K562 (cell line): ENCODE measurements at regions not wholly inside any gene's neighbourhood (a gene's known extent, or its start where the extent isn't known, plus 50 kb on each side); places are given as distances from the start of the nearest gene placed in this dataset.

ENCODE experiments used
- ATAC-seq: fragments of 200-7000 bp; cut with Tn5 transposase; 3 replicates; pipeline ENCODE4 v1.9.1; 2020; ENCODE audit warnings: moderate library complexity
- BruUV-seq: library from RNA; stranded (reverse); fragments of 400-500 nt; replicated peaks from 2 replicates; lab custom pipeline; 2021; lab: Mats Ljungman, UMichigan
- CTCF ChIA-PET: fragments of 300-600 bp; formaldehyde crosslinking; extraction: SDS; loops from one replicate; lab custom pipeline; 2021; ENCODE audit warnings: low intra/inter-chr PET ratio; lab: Yijun Ruan, JAX
- POLR2A ChIA-PET: fragments of 300-600, 350-650 bp; sonication (Branson Sonifier 250); formaldehyde crosslinking; extraction: SDS; loops from one replicate; lab custom pipeline; 2021; ENCODE audit warnings: antibody characterized with exemption, inconsistent platforms; lab: Yijun Ruan, JAX
- DNase-seq, 4 experiments: peaks; one replicate each; pipeline versions ENCODE4 v3.0.0 to v3.0.0-alpha.2; 2011 to 2018; ENCODE audit warnings: low spot score in 3 of 4, mixed read lengths in 3 of 4; ENCODE audit errors: extremely low read depth in 1 of 4
- FAIRE-seq: peaks from 2 replicates; lab custom pipeline; 2011; peaks lifted over from hg19 to GRCh38; lab: Jason Lieb, UNC
- H2AFZ ChIP-seq: 2 replicates; pipeline ENCODE4 v1.6.0; 2011; ENCODE audit warnings: low read depth, low read length, control low read depth, inconsistent platforms
- H3K27ac ChIP-seq: fragments of 200-600 bp; 3 replicates; pipeline ENCODE4 v1.8.0; 2011; ENCODE audit warnings: low read depth, mild to moderate bottlenecking, control low read depth, inconsistent platforms, low read length, moderate library complexity, mixed read lengths; ENCODE audit errors: extremely low read depth
- H3K27me3 ChIP-seq, 2 experiments: fragments of 300-600 bp in 1 of 2; 2 replicates in 1 of 2; 3 replicates in 1 of 2; pipeline versions ENCODE4 v1.6.0 to v1.8.0; 2011; ENCODE audit warnings: inconsistent platforms in 2 of 2, low read length in 2 of 2, mild to moderate bottlenecking in 1 of 2, mixed read lengths in 1 of 2, moderate library complexity in 1 of 2; ENCODE audit not compliant: control insufficient read depth in 2 of 2, insufficient read depth in 2 of 2
- H3K36me3 ChIP-seq: fragments of 300-600 bp; 3 replicates; pipeline ENCODE4 v1.8.0; 2011; ENCODE audit warnings: mild to moderate bottlenecking, low read length, inconsistent platforms; ENCODE audit not compliant: control insufficient read depth, insufficient read depth
- H3K4me1 ChIP-seq, 2 experiments: fragments of 200-600 bp in 1 of 2; replicated peaks in 1 of 2; 2 replicates in 1 of 2; 3 replicates in 1 of 2; pipeline versions ENCODE4 v1.5.1 to v1.8.0; 2011; ENCODE audit warnings: inconsistent platforms in 2 of 2, low read length in 2 of 2, mild to moderate bottlenecking in 1 of 2, mixed read lengths in 1 of 2, moderate library complexity in 1 of 2; ENCODE audit not compliant: control insufficient read depth in 2 of 2, insufficient read depth in 2 of 2
- H3K4me2 ChIP-seq: 2 replicates; pipeline ENCODE4 v1.6.1; 2011; ENCODE audit warnings: low read length, control low read depth, inconsistent platforms, mixed read lengths; ENCODE audit not compliant: insufficient read depth
- H3K4me3 ChIP-seq: fragments of 200-600 bp; sonication (generic), shearing (Covaris generic); 2 replicates; pipeline ENCODE4 v1.5.1; 2016; ENCODE audit warnings: control low read depth, inconsistent platforms
- H3K79me2 ChIP-seq: fragments of 200-600 bp; 3 replicates; pipeline ENCODE4 v1.8.0; 2011; ENCODE audit warnings: low read length, inconsistent platforms; ENCODE audit not compliant: control insufficient read depth, insufficient read depth
- H3K9ac ChIP-seq, 2 experiments: 2 replicates each; pipeline versions ENCODE4 v1.6.0 to v1.6.1; 2011; ENCODE audit warnings: low read depth in 2 of 2, low read length in 2 of 2, control low read depth in 1 of 2, inconsistent platforms in 1 of 2, mild to moderate bottlenecking in 1 of 2, mixed read lengths in 1 of 2; ENCODE audit not compliant: insufficient read depth in 1 of 2
- H3K9me1 ChIP-seq: one replicate; pipeline ENCODE4 v1.6.0; 2011; ENCODE audit warnings: inconsistent platforms, mild to moderate bottlenecking, low read length, moderate library complexity; ENCODE audit not compliant: control insufficient read depth, insufficient read depth
- H3K9me3 ChIP-seq: replicated peaks from 2 replicates; pipeline ENCODE4 v1.5.1; 2011; ENCODE audit warnings: low read depth, low read length, inconsistent platforms; ENCODE audit not compliant: control insufficient read depth, insufficient read depth
- H4K20me1 ChIP-seq: replicated peaks from 2 replicates; pipeline ENCODE4 v1.6.1; 2011; ENCODE audit warnings: low read length, inconsistent platforms, mixed read lengths; ENCODE audit not compliant: control insufficient read depth, insufficient read depth
- CBX8 ChIP-seq: fragments of 200-600 bp; sonication (generic); IDR thresholded peaks from 2 replicates; pipeline ENCODE4 v1.6.1; 2012; ENCODE audit warnings: borderline replicate concordance, mixed run types, low read depth, mild to moderate bottlenecking, moderate library complexity, mixed read lengths, low read length, control low read depth, inconsistent platforms; ENCODE audit not compliant: poor library complexity, severe bottlenecking; ENCODE audit errors: extremely low read depth
- FOXP4 ChIP-seq: sonication (generic); formaldehyde crosslinking; IDR thresholded peaks from 2 replicates; pipeline ENCODE4 v1.8.0; 2022; ENCODE audit warnings: mild to moderate bottlenecking, missing genetic modification reagents, borderline replicate concordance
- GABPA ChIP-seq: fragments of 200-800 bp; sonication (Bioruptor generic); conservative IDR thresholded peaks from 2 replicates; pipeline ENCODE4 v1.6.1; 2016; ENCODE audit warnings: low read depth, missing genetic modification characterization, missing compliant biosample characterization
- HNRNPLL ChIP-seq: fragments of 200-400 bp; formaldehyde crosslinking; IDR thresholded peaks from 2 replicates; pipeline ENCODE4 v1.6.1; 2017; ENCODE audit warnings: low read length, low read depth, mild to moderate bottlenecking; ENCODE audit not compliant: poor library complexity, severe bottlenecking
- JUN ChIP-seq, 2 experiments: sonication (generic) in 1 of 2; formaldehyde crosslinking in 1 of 2; IDR thresholded peaks; 2 replicates each; pipeline versions ENCODE4 v1.6.1 to v1.8.0; 2012 to 2022; ENCODE audit warnings: borderline replicate concordance in 2 of 2, mild to moderate bottlenecking in 2 of 2, improper control_type of control experiment in 1 of 2, low read depth in 1 of 2, low read length in 1 of 2, missing genetic modification reagents in 1 of 2
- MBD1 ChIP-seq: fragments of 250-450 bp; sonication (Bioruptor Pico); IDR thresholded peaks from 2 replicates; pipeline ENCODE4 v1.8.0; 2022; ENCODE audit warnings: inconsistent platforms
- PHF20 ChIP-seq: fragments of 450-650 bp; IDR thresholded peaks from 2 replicates; pipeline ENCODE4 v1.6.1; 2018; ENCODE audit not compliant: partially characterized antibody
- ZBED1 ChIP-seq: IDR thresholded peaks from 2 replicates; pipeline ENCODE4 v1.6.1; 2014
- ZNF165 ChIP-seq: fragments of 250-450 bp; sonication (Bioruptor Pico); IDR thresholded peaks from 2 replicates; pipeline ENCODE4 v1.4.0; 2020; ENCODE audit warnings: borderline replicate concordance
- WGBS: fragments of 100-300 bp; shearing (Covaris generic); methylation state at CpG from one replicate; pipeline ENCODE4 v1.1.6; 2016; ENCODE audit warnings: low coverage, mixed read lengths; ENCODE audit not compliant: insufficient coverage; ENCODE audit errors: missing lambda C conversion rate; 5-methylcytosine and 5-hydroxymethylcytosine counted together
- in situ Hi-C: fragments of 300-500 bp; cut with MboI; formaldehyde crosslinking; loops from 4 replicates; pipeline ENCODE4 v1.15.0; 2018; ENCODE audit warnings: inconsistent platforms, mixed read lengths
- intact Hi-C: fragments of 100-400 bp; cut with micrococcal nuclease; formaldehyde crosslinking; loops from 2 replicates; pipeline ENCODE4 v1.14.2; 2022

- TF ChIP-seq MBD1 (no peak), CBX8 (no peak)
- TF ChIP-seq, all 486 proteins: peak for 0
Measured at GRCh38 chr10:3323865-3324498, 151.4 kb upstream of the PITRM1 start (continued).

- in situ Hi-C loops = no loop called here
- H4K20me1 ChIP-seq = peaks cover 9% of the 10 kb centered on the region; the same call in 1 of the 2 replicates
- no peak for FAIRE-seq
- ChIA-PET POLR2A (no interaction called here), CTCF (no interaction called here)
- H3K4me1 ChIP-seq = peaks cover 3 to 21% of the 10 kb centered on the region in 2 experiments; a peak in 4 of 5 replicates
- no TSS peak for BruUV-seq
- H2AFZ ChIP-seq = no peak overlapping the region
- no peak overlapping the region for H3K4me3 ChIP-seq
- 0 out of 2 replicates have a peak, but pooled peaks cover 2% of the 10 kb centered on the region for H3K9me3 ChIP-seq
- H3K9ac ChIP-seq = no peak overlapping the region
- peaks cover 4% of the 10 kb centered on the region; the same call in 1 of the 3 replicates for H3K79me2 ChIP-seq
- 13% methylated on average over 8 of the region's 9 CpGs for WGBS
- ATAC-seq = peak; percentile 58
- no peak overlapping the region for H3K27ac ChIP-seq
- intact Hi-C loops = no loop called here
- no peak overlapping the region for H3K4me2 ChIP-seq
- H3K27me3 ChIP-seq = no peaks in the 10 kb centered on the region
- H3K36me3 ChIP-seq = no peaks in the 10 kb centered on the region
- no peak for DNase-seq
- no peaks in the 10 kb centered on the region for H3K9me1 ChIP-seq
- no peak for TF ChIP-seq FOXP4 (CRISPR knock-in tag)
- TF ChIP-seq PHF20 = no peak
- no peak for TF ChIP-seq GABPA (tag)
- no peak for TF ChIP-seq ZBED1
- no peak for TF ChIP-seq ZNF165 (CRISPR knock-in tag)
- no peak for TF ChIP-seq JUN (IDR thresholded peaks at IDR 0.05; ENCODE audit: borderline replicate concordance, low read depth, low read length)
- no peak for TF ChIP-seq JUN (CRISPR knock-in tag; IDR thresholded peaks at IDR 0.05; ENCODE audit: borderline replicate concordance)
- TF ChIP-seq HNRNPLL = no peak
Measured at GRCh38 chr10:3321123-3321522, 148.5 kb upstream of the PITRM1 start.
